ENCODE measurements at regions not wholly inside any gene's neighbourhood (a gene's known extent, or its start where the extent isn't known, plus 50 kb on each side); places are given as distances from the start of the nearest gene placed in this dataset.

GRCh38 chr3:34034840-34035239 lies 236.4 kb downstream of the PDCD6IP start:
- Mint-ChIP-seq H3K27ac (no peak overlapping the region), H3K27me3 (ENCODE audit: insufficient read depth) (no peaks in the 10 kb centered on the region; the same call in 1 of the 2 replicates), H3K9me3 (no peaks in the 10 kb centered on the region), H3K36me3 (ENCODE audit: low read depth) (no peaks in the 10 kb centered on the region), H3K4me3 (no peak overlapping the region), H3K4me1 (ENCODE audit: low read depth) (no peaks in the 10 kb centered on the region)
- TF ChIP-seq CTCF (IDR thresholded peaks at IDR 0.05) = no peak
- DNase-seq = no peak

- no peaks in the 10 kb centered on the region for H3K4me1 Mint-ChIP-seq (ENCODE audit: low read depth)
These were observed 237.3 kb downstream of the PDCD6IP start for GRCh38 chr3:34035775-34036174.

GRCh38 chr3:34037260-34037659 lies 238.8 kb downstream of the PDCD6IP start:
- H3K27me3 Mint-ChIP-seq (ENCODE audit: insufficient read depth) = peaks cover 4% of the 10 kb centered on the region
- no peak for TF ChIP-seq CTCF (IDR thresholded peaks at IDR 0.05)
- no peak overlapping the region for H3K27ac Mint-ChIP-seq
- no peak for DNase-seq
- H3K4me3 Mint-ChIP-seq = no peak overlapping the region
- no peaks in the 10 kb centered on the region for H3K4me1 Mint-ChIP-seq (ENCODE audit: low read depth)
- H3K9me3 Mint-ChIP-seq = no peaks in the 10 kb centered on the region
- H3K36me3 Mint-ChIP-seq (ENCODE audit: low read depth) = no peaks in the 10 kb centered on the region

More at GRCh38 chr3:34035775-34036174, 237.3 kb downstream of the PDCD6IP start:
- no peak overlapping the region for H3K27ac Mint-ChIP-seq
- DNase-seq = no peak
- H3K9me3 Mint-ChIP-seq = no peaks in the 10 kb centered on the region
- H3K4me3 Mint-ChIP-seq = no peak overlapping the region
- H3K27me3 Mint-ChIP-seq (ENCODE audit: insufficient read depth) = peaks cover 4% of the 10 kb centered on the region
- H3K36me3 Mint-ChIP-seq (ENCODE audit: low read depth) = no peaks in the 10 kb centered on the region
- TF ChIP-seq CTCF (IDR thresholded peaks at IDR 0.05) = no peak

- H3K9me3 Mint-ChIP-seq = no peaks in the 10 kb centered on the region
- no peaks in the 10 kb centered on the region for H3K4me1 Mint-ChIP-seq (ENCODE audit: low read depth)
- no peak overlapping the region for H3K27ac Mint-ChIP-seq
- H3K4me3 Mint-ChIP-seq = no peak overlapping the region
- no peaks in the 10 kb centered on the region for H3K36me3 Mint-ChIP-seq (ENCODE audit: low read depth)
- no peak for DNase-seq
- TF ChIP-seq CTCF (IDR thresholded peaks at IDR 0.05) = no peak
- H3K27me3 Mint-ChIP-seq (ENCODE audit: insufficient read depth) = peaks cover 7% of the 10 kb centered on the region
These were observed 239.7 kb downstream of the PDCD6IP start for GRCh38 chr3:34038131-34038530.

DNA sequence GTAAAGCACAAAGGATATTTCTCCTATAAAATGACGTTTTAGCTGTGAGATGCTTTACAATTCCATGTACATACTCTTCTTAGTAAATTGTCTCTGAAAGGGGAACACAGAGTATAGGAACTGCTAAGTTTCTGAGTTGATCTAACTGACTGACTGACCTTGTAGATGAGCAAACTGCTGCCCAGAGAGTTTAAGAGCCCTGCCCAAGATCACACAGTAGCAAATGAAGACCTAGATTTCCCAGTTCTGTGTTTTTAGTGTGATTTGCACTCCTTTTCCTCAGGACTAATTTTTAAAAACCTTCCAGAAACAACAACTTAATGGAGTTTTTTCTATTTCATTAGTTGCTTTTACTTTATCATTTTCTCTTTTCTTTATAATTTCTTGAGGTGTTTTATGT lies 247.7 kb downstream of the PDCD6IP start:
- no peak overlapping the region for H3K27ac Mint-ChIP-seq

More for the DNA sequence above, 247.7 kb downstream of the PDCD6IP start:
- Mint-ChIP-seq H3K9me3 (no peaks in the 10 kb centered on the region), H3K4me3 (no peak overlapping the region), H3K36me3 (ENCODE audit: low read depth) (no peaks in the 10 kb centered on the region), H3K4me1 (ENCODE audit: low read depth) (no peaks in the 10 kb centered on the region), H3K27me3 (ENCODE audit: insufficient read depth) (peaks cover 9% of the 10 kb centered on the region)
- no peak for TF ChIP-seq CTCF (IDR thresholded peaks at IDR 0.05)
- DNase-seq = no peak
